NCI-H1436 treated with DMSO at 0.1 percent for 48 hours (cell line): ENCODE measurements at regions not wholly inside any gene's neighbourhood (a gene's known extent, or its start where the extent isn't known, plus 50 kb on each side); places are given as distances from the start of the nearest gene placed in this dataset.
"Not testable (repeated sequence)": the region's sequence is repeated elsewhere in the genome, so short reads cannot be mapped to it uniquely, and the experiment has no call there.

Experiments
- DNase-seq: peaks from one replicate; lab custom pipeline; 2025; lab: John Stamatoyannopoulos, UW

GRCh38 chr1:146510248-146510983 is 281.6 kb upstream of the NOTCH2NLA start:
- not testable (repeated sequence) for DNase-seq

- DNase-seq: not testable (repeated sequence)
Observed at GRCh38 chr1:146504121-146504520, 275.3 kb upstream of the NOTCH2NLA start.

GRCh38 chr1:146487555-146487954 is 258.7 kb upstream of the NOTCH2NLA start:
- DNase-seq: not testable (repeated sequence)

- not testable (repeated sequence) for DNase-seq
Observed at GRCh38 chr1:146487155-146487554, 258.3 kb upstream of the NOTCH2NLA start.

- DNase-seq: not testable (repeated sequence)
Observed at GRCh38 chr1:146486300-146487014, 257.6 kb upstream of the NOTCH2NLA start.

GRCh38 chr1:146484195-146484594 is 255.4 kb upstream of the NOTCH2NLA start:
- not testable (repeated sequence) for DNase-seq

- not testable (repeated sequence) for DNase-seq
Observed at GRCh38 chr1:146479188-146479587, 250.4 kb upstream of the NOTCH2NLA start.

GRCh38 chr1:146478125-146478720 is 249.4 kb upstream of the NOTCH2NLA start:
- DNase-seq: not testable (repeated sequence)

GRCh38 chr1:146475086-146475485 is 246.3 kb upstream of the NOTCH2NLA start:
- not testable (repeated sequence) for DNase-seq

GRCh38 chr1:146474216-146474615 is 245.4 kb upstream of the NOTCH2NLA start:
- not testable (repeated sequence) for DNase-seq

GRCh38 chr1:146472192-146472861 is 243.5 kb upstream of the NOTCH2NLA start:
- not testable (repeated sequence) for DNase-seq

GRCh38 chr1:146459939-146460338 is 231.1 kb upstream of the NOTCH2NLA start:
- DNase-seq: not testable (repeated sequence)

GRCh38 chr1:146459308-146459707 is 230.5 kb upstream of the NOTCH2NLA start:
- not testable (repeated sequence) for DNase-seq

GRCh38 chr1:146448877-146449246 is 220.0 kb upstream of the NOTCH2NLA start:
- not testable (repeated sequence) for DNase-seq

- DNase-seq: not testable (repeated sequence)
Observed at GRCh38 chr1:146448212-146448876, 219.5 kb upstream of the NOTCH2NLA start.

GRCh38 chr1:146443871-146444222 is 215.0 kb upstream of the NOTCH2NLA start:
- not testable (repeated sequence) for DNase-seq

- DNase-seq: not testable (repeated sequence)
Observed at GRCh38 chr1:146443088-146443870, 214.5 kb upstream of the NOTCH2NLA start.

- DNase-seq: not testable (repeated sequence)
Observed at GRCh38 chr1:146438543-146438942, 209.7 kb upstream of the NOTCH2NLA start.

- not testable (repeated sequence) for DNase-seq
Observed at GRCh38 chr1:146416642-146417041, 187.8 kb upstream of the NOTCH2NLA start.

- DNase-seq: not testable (repeated sequence)
Observed at GRCh38 chr1:146415017-146415416, 186.2 kb upstream of the NOTCH2NLA start.

- not testable (repeated sequence) for DNase-seq
Observed at GRCh38 chr1:146413911-146414310, 185.1 kb upstream of the NOTCH2NLA start.
